AG04450 (cell line): ENCODE measurements at regions not wholly inside any gene's neighbourhood (a gene's known extent, or its start where the extent isn't known, plus 50 kb on each side); places are given as distances from the start of the nearest gene placed in this dataset.
"Not testable (repeated sequence)": the region's sequence is repeated elsewhere in the genome, so short reads cannot be mapped to it uniquely, and the experiment has no call there.

ENCODE experiments used
- CTCF ChIA-PET: fragments of 300-600, 350-600 bp; formaldehyde crosslinking; extraction: SDS; loops from one replicate; lab custom pipeline; 2022; ENCODE audit warnings: antibody characterized with exemption, inconsistent platforms; lab: Charles Lee
- POLR2A ChIA-PET: fragments of 350-600 bp; formaldehyde crosslinking; extraction: SDS; loops from one replicate; lab custom pipeline; 2021; ENCODE audit warnings: antibody characterized with exemption, inconsistent platforms; lab: Yijun Ruan, JAX
- DNase-seq: peaks from one replicate; pipeline ENCODE4 v3.0.0-alpha.2; 2011; ENCODE audit warnings: low read depth, low spot score
- H3K27ac ChIP-seq: one replicate; pipeline ENCODE4 v1.5.1; 2012; ENCODE audit warnings: low read depth, low read length, control low read depth
- H3K27me3 ChIP-seq: one replicate; pipeline ENCODE4 v1.6.0; 2012; ENCODE audit warnings: low read length; ENCODE audit not compliant: control insufficient read depth, insufficient read depth
- H3K4me3 ChIP-seq: 2 replicates; pipeline ENCODE4 v1.5.1; 2011; ENCODE audit warnings: mild to moderate bottlenecking, low read depth, low read length, control low read depth
- H3K9me3 ChIP-seq: 2 replicates; pipeline ENCODE4 v1.5.1; 2012; ENCODE audit warnings: low read length; ENCODE audit not compliant: control insufficient read depth, insufficient read depth
- CTCF ChIP-seq: IDR thresholded peaks from 2 replicates; pipeline ENCODE4 v1.5.1; 2011; ENCODE audit warnings: low read depth, low read length, control low read depth, inconsistent platforms

- DNase-seq, result no peak
- ChIA-PET CTCF (no interaction called here), POLR2A (no interaction called here)
- Histone ChIP-seq H3K27me3 (no peaks in the 10 kb centered on the region), H3K27ac (no peak overlapping the region), H3K9me3 (no peaks in the 10 kb centered on the region), H3K4me3 (no peak overlapping the region)
- no peak for TF ChIP-seq CTCF
Measured at GRCh38 chr13:78499802-78500201, 103.5 kb downstream of the POU4F1 start.

- no peak for TF ChIP-seq CTCF
- ChIA-PET POLR2A (no interaction called here), CTCF (no interaction called here)
Measured at GRCh38 chr13:78497702-78498355, 105.5 kb downstream of the POU4F1 start.

GRCh38 chr13:78491978-78492377 lies 111.4 kb downstream of the POU4F1 start:
- ChIA-PET CTCF (no interaction called here), POLR2A (no interaction called here)
- Histone ChIP-seq H3K27ac (no peak overlapping the region), H3K4me3 (no peak overlapping the region), H3K9me3 (no peaks in the 10 kb centered on the region), H3K27me3 (no peaks in the 10 kb centered on the region)
- no peak for DNase-seq
- no peak for TF ChIP-seq CTCF

More at GRCh38 chr13:78497702-78498355, 105.5 kb downstream of the POU4F1 start:
- no peaks in the 10 kb centered on the region for H3K9me3 ChIP-seq
- no peak for DNase-seq
- no peak overlapping the region for H3K4me3 ChIP-seq
- H3K27ac ChIP-seq, result no peak overlapping the region
- H3K27me3 ChIP-seq, result no peaks in the 10 kb centered on the region

GRCh38 chr13:78490225-78490624 lies 113.1 kb downstream of the POU4F1 start:
- H3K9me3 ChIP-seq, CTCF ChIA-PET, H3K27ac ChIP-seq, H3K4me3 ChIP-seq, H3K27me3 ChIP-seq, POLR2A ChIA-PET, DNase-seq: not testable (repeated sequence)

GRCh38 chr13:78487707-78488106 lies 115.6 kb downstream of the POU4F1 start:
- Histone ChIP-seq H3K4me3 (no peak overlapping the region), H3K27ac (no peak overlapping the region), H3K9me3 (no peaks in the 10 kb centered on the region), H3K27me3 (no peaks in the 10 kb centered on the region)
- TF ChIP-seq CTCF, result no peak
- CTCF ChIA-PET, result no interaction called here
- DNase-seq, result no peak
- POLR2A ChIA-PET, result no interaction called here

- no peak overlapping the region for H3K4me3 ChIP-seq
- H3K27me3 ChIP-seq, result no peaks in the 10 kb centered on the region
- ChIA-PET POLR2A (no interaction called here), CTCF (no interaction called here)
- H3K9me3 ChIP-seq, result no peaks in the 10 kb centered on the region
- no peak overlapping the region for H3K27ac ChIP-seq
- no peak for TF ChIP-seq CTCF
- DNase-seq, result no peak
Measured at GRCh38 chr13:78485803-78486202, 117.5 kb downstream of the POU4F1 start.
